HG02938 (cell line): ENCODE measurements at regions not wholly inside any gene's neighbourhood (a gene's known extent, or its start where the extent isn't known, plus 50 kb on each side); places are given as distances from the start of the nearest gene placed in this dataset.
A peak's percentile ranks its signal among the peaks of the same experiment; 100 is the strongest.

Experiments
- ATAC-seq: cut with Tn5 transposase; IDR thresholded peaks from one replicate; pipeline ENCODE4 v1.9.1; 2021; ENCODE audit warnings: mild to moderate bottlenecking, moderate library complexity; ENCODE audit not compliant: unreplicated experiment

DNA sequence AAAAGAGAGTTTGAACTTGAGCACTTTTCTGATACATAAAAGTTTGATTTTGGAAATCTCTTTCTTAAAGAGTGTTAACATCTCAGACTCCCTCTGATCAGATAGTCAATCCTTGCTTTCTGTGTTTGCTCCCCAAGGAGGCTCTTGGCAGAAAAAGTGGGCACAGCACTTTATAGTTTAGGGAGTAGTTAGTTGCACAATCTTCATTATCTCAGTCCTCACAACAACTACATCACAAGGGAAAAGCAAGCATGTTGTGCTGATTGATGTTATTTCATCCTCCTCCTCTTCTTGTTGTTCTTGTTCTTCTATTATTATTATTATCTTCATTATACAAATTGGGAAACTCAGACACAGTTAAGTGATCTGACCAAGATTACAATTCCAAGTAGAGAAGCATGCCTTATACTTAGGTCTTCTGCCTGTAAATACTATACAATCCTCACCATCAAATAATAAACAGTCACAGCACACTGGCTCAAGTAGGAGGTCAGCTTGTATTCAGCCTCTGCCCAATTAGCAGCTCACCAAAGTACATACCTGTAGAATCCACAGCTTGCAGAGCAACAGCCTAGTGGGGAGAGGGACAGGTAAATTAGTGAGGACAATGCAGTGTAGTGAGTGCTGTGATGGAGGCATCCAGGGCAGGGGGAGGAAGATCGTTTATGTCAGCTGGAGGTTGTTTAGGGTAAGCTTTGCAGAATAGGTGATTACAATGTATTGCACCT, 304.1 kb upstream of the MME start:
- no peak for ATAC-seq

DNA sequence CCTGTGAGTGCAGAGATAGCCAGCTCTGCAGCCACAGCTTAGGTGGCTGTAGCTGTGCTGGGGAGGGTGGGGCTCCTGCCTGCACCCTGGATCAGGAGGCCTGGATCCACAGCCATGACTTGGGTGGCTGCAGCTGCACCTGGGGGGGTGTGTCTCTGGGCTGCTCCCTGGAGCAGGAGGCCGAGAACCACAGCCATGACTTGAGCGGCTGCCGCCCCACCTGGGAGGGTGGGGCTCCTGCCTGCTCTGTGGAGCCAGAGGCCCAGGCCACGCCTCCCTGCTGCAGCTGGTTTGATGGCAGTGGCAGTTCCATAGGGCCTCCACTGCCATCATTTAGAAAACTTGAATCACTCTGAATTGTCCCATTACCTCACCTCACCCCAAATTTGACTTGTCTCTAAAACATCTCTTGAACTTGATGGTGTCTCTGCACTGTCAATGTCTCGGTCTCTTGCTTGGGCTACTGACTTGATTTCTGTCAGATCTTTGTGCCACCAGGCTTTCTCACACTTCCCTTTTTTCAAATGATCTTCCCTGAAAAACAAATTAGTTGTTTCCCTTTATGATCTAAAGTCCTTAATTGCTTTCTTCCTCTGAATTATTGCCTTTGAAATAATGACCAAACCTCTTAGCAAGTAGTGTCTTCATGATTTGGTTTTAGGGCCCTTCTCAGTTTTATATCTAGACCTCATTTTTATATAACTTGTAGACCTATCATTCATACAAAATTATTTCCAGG, 313.2 kb upstream of the MME start:
- no peak for ATAC-seq

DNA sequence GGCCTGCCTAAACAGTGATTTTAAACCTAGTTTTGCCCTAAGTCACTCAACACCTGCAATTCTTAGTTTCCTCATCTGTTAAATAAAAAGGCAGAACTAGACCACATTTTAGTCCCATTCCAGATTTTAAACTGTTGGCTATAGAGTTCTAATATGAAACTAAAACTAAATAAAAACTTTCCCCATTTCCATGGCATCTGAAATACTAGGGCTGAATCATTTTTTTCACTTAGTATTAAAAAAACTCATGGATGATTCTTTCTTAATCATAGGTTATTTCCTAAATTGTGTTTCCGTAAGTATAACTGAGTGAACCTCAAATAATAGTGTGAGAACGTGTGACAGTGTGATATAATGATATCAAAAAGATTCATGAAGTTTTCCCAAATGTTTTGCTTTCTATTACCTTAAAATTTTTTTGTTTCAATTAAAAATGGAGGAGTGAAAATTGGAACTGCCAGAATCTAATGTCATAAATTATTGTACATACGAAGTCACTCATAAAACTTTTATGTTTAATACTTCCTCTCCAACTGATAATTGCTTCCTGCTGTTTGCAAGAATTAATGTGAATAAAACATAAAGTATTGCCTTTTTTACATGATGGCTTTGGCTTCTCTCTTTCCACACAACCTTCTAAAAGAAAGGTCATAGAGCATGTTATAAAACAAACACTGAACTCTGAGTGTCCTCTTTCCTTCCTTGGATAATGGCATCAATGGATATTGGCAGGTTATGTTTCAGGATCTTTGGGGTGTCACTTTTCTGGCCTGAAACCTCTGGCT, 315.1 kb upstream of the MME start:
- no peak for ATAC-seq

DNA sequence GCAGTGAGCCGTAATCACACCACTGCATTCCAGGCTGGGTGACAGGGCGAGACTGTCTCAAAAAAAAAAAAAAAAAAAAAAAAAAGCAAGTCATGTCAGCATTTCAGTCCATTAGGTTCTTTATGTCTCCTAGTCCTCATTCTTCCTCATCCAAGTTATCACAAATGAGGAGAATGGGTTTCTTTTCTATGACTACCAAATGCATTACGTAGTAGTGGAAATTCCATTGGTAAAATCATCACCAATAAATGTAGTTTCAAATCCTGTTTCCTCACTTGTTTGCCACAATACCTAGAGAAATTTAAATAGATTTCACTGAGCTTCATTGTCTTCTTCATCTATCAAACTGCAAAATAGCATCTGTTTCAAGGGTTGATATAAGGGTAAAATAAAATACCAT, 317.6 kb upstream of the MME start:
- no peak for ATAC-seq

DNA sequence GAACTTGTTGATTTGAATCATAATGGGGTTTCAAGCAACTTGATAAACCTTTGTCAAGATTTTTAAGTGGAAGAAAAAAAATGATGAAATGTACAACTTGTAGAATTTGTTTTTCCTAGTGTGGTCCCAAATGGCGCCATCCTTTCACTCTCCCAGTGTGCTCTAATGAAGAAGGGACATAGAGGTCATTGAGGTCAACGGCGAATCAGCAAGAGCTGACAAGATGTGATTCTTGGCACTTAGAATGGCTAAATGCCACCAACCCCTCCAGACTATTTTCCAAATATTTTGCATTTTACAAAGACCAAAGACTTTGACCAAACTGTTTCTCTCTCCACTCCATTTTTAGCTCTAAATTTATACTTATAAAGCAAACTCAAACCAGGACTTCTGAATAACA, 320.2 kb upstream of the MME start:
- ATAC-seq = no peak

DNA sequence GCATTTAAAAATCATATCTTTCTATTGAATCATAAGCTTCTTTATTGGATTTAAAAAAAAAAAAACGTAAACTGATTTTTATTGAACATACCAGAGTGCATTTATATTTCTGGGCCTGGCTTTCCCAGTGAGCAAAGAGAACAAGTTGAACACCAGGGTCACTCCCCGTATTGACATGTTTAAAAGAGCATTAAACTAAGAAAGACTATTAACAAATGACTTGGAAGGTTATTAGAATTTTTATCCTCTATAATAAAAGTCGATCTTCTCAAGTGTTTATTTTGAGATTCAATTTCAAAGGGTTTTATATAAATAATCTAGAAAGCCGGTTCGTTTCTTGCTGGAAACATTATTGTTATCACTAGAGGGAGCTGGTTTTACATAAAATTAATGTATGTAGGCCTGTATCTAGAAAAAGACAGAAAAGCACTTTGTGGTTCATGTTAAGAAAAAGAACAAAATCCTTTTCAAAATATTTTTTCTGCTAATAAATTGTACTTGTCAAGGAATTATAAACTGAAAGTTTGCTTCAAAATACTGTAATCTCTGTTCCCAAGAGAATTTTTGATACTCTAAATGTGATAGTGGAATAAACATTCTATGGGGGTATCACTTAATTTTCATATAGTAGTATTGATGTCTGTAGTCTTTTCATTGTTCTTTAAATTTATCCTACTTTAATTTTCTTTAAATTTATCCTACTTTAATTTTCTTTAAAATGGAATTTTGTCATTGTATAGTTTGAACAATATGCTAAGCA, 321.8 kb upstream of the MME start:
- no peak for ATAC-seq

DNA sequence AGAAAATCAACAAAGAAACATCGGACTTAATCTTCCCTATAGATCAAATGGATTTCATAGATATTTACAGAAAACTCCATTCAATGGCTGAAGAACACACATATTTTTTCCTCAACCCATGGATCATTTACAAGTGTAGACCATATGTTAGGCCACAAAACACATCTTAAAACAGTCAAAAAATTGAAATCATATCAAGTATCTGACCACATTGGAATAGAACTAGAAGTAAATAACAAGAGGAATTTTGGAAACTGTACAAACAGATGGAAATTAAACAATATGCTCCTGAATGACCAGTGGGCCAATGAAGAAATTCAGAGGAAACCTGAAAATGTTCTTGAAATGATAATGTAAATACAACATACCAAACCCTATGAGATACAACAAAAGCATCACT, 323.1 kb upstream of the GPR149 start:
- ATAC-seq = no peak

DNA sequence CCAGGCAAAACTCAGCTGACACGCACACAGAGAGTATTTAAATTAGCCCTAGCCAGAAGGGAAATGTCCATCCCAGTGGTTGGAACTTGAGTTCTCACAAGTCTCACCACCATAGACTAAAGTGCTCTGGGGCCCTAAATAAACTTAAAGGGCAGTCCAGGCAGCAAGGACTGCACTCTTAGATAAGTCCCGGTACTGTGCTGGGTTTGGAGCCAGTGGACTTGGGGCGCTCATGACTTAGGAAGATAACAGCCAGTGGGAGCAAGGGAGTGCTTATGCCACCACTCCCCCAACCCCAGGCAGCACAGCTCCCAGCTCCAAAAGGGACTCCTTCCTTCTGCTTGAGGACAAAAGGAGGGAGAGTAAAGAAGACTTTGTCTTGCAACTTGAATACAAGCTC, 319.5 kb upstream of the GPR149 start:
- ATAC-seq = no peak

DNA sequence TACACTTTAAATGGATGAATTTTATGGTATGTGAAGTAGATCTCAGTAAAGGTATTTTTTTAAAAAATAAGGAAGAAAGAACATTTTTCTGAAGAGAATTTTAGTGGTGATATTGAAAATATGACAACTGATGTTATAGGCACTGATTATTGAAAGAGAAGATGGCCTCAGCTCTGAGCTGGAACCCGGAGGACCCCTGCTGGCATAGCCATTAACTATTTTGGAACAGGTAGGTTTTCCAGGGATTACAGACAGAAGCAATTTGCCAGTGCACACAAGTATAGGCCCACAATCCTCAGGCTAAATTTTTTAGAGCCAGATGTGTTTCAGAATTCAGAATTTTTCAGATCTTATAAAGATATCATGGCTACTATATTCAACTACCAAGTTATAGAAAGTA, 315.9 kb upstream of the GPR149 start:
- no peak for ATAC-seq

DNA sequence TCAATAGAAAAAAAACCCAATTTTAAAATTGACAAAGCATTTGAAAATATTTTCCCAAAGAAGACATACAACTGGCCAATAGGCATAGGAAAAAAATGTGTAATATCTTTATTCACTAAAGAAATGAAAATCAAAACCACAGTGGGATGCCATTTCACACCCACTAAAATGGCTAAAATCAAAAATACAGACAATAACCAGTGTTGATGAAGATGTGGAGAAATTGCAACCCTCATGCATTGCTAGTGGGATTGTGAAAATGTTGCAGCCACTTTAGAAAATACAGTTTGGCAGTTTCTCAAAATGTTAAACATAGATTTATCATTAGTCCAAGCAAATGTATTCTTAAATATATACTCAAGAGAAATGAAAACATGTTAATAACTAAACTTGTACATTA, 315.1 kb upstream of the GPR149 start:
- ATAC-seq = no peak

DNA sequence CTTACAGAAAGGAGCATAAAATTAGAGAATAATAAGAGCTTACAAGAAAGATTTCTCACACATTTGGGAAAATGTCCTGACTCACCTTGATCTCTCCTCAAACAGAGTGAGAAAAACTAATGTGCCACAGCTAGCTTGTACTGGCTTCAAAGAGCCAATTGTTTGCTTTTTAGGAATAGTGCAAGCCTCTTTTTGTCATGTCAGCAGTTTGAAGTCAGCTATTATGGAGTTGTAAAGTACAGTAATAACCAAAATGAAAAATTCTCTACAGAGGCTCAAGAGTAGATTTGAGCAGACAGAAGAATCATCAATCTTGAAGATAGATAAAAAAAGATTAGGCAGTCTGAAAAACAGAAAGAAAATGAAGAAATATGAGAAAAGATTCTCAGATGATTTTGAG, 313.4 kb upstream of the GPR149 start:
- ATAC-seq = no peak

DNA sequence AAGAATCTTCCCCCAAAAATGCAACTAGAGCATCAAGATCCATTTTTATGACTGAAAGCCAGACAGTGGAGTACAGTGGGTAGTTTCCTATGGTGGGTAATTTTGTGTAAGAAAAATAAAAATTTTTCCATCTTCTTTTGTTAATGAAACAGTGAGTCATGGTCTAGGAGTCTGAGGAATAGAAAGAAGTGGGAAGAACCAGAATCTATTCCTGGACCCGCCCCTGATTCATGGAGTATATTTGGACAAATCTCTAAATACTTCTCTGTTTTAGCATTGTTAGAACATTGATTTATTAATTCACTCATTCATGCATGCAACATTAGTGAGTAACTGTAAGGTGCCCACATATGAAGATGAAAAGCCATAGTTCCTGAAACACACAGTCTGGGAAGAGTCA, 304.5 kb upstream of the GPR149 start:
- ATAC-seq = no peak

DNA sequence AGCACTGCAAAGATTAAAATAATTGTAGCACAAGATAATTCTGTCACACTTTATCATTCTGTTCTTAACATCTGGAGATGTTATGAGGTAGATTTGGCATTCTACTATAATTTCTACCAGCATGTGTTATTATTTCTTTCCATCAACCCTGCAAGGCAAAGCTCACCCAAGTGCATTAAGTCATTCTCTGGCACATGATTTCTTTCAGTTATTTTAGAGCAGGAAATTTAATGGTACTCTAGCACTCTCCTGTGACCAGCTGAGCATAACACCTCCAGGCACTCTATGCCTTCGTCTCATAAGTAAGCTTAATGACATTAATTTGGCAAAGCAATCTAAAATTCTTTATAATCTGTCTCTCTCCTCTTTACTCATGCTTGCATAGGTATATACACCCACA, 300.2 kb upstream of the GPR149 start:
- ATAC-seq = no peak

DNA sequence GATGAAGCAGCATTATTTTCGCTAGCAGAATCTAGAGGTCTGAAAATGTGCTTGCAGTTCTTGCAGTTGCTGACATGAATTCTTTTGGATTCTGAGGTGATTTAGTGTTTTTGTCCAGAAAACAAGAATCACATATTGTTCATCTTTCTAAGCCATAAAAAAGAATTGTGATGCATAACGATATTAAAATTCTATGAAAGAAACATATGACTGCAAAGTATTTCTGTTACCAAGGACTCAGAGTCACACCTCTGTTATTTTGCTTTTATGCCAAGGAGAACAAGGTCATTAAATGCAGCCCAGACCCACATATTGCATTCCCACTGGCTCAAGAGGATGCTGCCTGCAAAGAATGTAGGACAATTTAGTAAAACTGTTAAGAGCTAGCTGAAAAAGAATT, 299.8 kb upstream of the GPR149 start:
- ATAC-seq = no peak

DNA sequence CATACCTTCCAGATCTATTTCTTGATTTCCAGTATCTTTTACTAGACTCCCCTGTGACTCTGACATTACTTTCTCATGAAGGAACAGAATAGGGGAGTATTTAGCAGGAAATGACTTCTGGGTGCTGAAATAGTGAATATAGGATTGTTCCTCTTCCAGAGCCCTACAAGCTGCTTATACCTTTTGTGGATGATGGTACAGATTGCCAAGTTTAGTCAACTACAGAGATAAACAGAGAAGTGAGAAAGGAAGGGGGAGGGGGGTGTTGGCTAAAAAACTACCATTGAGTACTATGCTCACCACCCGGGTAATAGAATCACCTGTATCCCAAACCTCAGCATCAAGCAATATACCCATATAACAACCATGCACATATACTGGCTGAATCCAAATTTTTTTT, 298.3 kb upstream of the GPR149 start:
- no peak for ATAC-seq

DNA sequence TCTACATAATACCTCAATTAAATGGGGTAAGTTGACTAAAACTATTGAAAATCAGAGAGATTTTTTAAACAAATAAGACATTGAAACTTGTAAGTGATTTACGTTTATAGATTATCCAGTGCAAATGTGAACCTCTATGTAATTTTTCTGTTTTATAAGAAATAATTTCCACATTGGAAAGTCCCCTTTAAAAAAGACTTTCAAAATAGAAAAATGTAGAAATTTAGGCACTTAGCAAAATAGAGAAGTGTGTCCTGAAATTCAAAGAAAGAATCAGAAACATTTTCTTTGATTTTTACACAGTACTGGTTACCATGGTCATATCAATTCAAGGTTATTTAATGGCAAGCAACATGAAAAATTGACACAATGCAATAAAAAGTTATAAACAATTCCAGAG, 290.9 kb upstream of the GPR149 start:
- ATAC-seq = no peak

DNA sequence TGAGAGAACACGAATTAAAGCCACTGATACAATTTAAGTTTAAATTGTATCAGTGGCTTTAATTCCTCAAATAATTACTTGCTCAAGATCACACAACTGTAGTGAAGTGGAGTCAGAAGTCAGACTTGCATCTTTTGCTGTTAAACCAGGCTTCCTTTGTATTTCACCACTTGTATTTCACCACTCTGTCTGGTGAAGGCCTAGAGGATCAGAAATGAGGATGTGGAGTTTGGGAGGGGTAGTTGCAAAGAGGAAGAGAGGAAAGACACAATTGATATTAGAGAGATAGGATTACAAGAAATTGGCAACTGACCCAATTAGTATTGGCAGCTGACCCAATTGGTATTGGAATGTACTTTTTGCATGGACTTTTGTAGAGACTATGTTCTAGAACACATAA, 288.1 kb upstream of the GPR149 start:
- ATAC-seq = no peak

DNA sequence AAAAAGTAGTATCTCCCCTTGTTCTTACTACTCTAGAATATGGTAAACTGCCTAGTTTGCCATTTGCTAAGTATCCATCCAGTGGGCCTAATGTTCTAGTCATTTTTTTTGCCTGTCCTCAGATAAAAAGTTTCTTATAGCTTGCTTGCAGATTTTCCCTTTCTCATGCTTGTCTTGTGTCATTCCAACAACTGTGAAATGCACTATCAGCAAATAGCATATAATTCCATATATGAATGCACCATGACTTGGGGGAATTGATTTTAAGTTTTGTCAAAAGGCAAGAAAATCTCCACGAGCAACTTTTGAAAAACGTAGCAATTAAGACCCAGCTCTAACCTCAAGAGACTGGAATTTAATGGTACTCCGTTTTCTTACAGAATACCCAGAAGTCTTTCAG, 286.2 kb upstream of the GPR149 start:
- ATAC-seq = no peak

DNA sequence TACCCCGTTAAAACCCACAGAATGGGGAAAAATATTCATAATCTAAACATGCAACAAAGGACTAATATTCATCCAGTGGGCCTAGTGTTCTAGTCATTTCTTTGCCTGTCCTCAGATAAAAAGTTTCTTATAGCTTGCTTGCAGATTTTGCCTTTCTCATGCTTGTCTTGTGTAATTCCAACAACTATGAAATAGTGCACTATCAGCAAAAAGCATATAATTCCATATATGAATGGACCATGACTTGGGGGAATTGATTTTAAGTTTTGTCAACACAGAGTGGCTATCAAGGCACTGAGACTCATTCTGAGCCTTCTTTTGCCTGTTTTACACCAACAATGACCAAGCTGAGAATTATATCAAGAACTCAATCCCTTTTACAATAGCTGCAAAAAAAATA, 278.6 kb upstream of the GPR149 start:
- no peak for ATAC-seq

DNA sequence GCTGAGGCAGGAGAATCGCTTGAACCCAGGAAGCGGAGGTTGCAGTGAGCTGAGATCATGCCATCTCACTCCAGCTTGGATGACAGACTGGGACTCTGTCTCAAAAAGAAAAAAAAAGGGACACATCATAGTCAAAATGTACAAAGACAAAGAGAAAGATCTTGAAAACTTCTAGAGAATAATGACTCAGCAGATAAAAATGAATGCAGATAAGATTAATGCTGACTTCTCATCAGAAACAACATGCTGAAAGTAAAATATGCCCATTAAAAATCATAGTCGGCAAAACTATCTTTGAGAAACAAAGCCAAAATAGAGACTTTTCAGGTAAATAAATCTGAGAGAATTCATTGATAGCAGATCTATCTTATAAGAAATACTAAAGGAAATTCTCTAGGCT, 271.1 kb upstream of the GPR149 start:
- no peak for ATAC-seq

DNA sequence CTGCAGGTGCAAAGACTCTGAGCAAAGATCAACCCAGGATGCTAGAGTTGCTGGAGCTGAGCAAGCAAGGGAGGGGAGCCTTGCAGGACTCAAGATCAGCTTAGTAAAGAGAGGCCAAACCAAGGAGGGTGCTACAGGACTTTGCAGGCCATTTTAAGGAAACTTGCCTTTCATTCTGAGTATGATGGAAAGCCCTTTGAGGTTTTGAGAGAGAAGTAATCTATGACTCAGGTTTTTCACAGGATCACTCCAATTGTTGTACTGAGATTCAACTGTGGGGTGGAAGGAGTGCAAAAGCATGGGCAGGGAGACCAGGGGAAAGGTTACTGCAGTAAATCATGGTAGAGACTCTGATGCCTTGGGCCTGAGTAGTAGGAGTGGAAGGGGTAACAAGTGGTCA, 260.4 kb upstream of the GPR149 start:
- ATAC-seq = peak; percentile 59
